GM12878 (cell line): ENCODE measurements at regions not wholly inside any gene's neighbourhood (a gene's known extent, or its start where the extent isn't known, plus 50 kb on each side); places are given as distances from the start of the nearest gene placed in this dataset.

Source experiments
- ATF2 ChIP-seq: IDR thresholded peaks from 2 replicates; pipeline ENCODE4 v1.6.1; 2012; ENCODE audit warnings: low read length, inconsistent platforms
- CUX1 ChIP-seq: IDR thresholded peaks from 2 replicates; pipeline ENCODE4 v1.6.1; 2012; ENCODE audit warnings: improper control_type of control experiment, low read depth, low read length; ENCODE audit not compliant: insufficient replicate concordance
- E4F1 ChIP-seq: fragments of 450-650 bp; IDR thresholded peaks from 2 replicates; pipeline ENCODE4 v1.6.1; 2018; ENCODE audit warnings: borderline replicate concordance, mild to moderate bottlenecking; ENCODE audit not compliant: partially characterized antibody
- RELB ChIP-seq: fragments of 450-650 bp; IDR thresholded peaks from 2 replicates; pipeline ENCODE4 v1.6.1; 2017; ENCODE audit warnings: low read depth, mild to moderate bottlenecking, moderate library complexity
- SIX5 ChIP-seq: IDR thresholded peaks from 2 replicates; pipeline ENCODE4 v1.6.1; 2011; ENCODE audit warnings: mild to moderate bottlenecking, low read depth, low read length, moderate library complexity; ENCODE audit not compliant: severe bottlenecking
- SMAD1 ChIP-seq: fragments of 450-650 bp; IDR thresholded peaks from 2 replicates; pipeline ENCODE4 v1.6.1; 2018; ENCODE audit warnings: mild to moderate bottlenecking, low read depth; ENCODE audit not compliant: partially characterized antibody
- TARDBP ChIP-seq: IDR thresholded peaks from 2 replicates; pipeline ENCODE4 v1.6.1; 2016; ENCODE audit warnings: borderline replicate concordance

GRCh38 chr3:127351775-127352350 is 64.0 kb upstream of the PRR20G start (continued):
- TF ChIP-seq E4F1 (no peak), SMAD1 (no peak), RELB (no peak), TARDBP (no peak), CUX1 (no peak), ATF2 (no peak), SIX5 (no peak)
